ENCODE measurements at regions not wholly inside any gene's neighbourhood (a gene's known extent, or its start where the extent isn't known, plus 50 kb on each side); places are given as distances from the start of the nearest gene placed in this dataset.

GRCh38 chr2:47254464-47254863 lies 78.2 kb upstream of the CALM2 start:
- TF ChIP-seq POLR2A (IDR thresholded peaks at IDR 0.05; ENCODE audit: low read length) (no peak), GATA1 (IDR thresholded peaks at IDR 0.05; ENCODE audit: low read depth, low read length) (no peak)
